Sigmoid colon (tissue), 4 donors: ENCODE measurements at regions not wholly inside any gene's neighbourhood (a gene's known extent, or its start where the extent isn't known, plus 50 kb on each side); places are given as distances from the start of the nearest gene placed in this dataset.

ENCODE experiments used
- CTCF ChIP-seq, 4 experiments: fragments of 450-650 bp in 3 of 4; fragments of 200-600 bp in 1 of 4; IDR thresholded peaks; one replicate each; pipeline ENCODE4 v1.5.1; 2016 to 2019; ENCODE audit warnings: antibody characterized with exemption in 4 of 4, mild to moderate bottlenecking in 3 of 4, moderate library complexity in 2 of 4
- POLR2A ChIP-seq, 2 donors: fragments of 450-650 bp; IDR thresholded peaks; one replicate each; pipeline ENCODE4 v1.6.1; 2016; ENCODE audit warnings: antibody characterized with exemption in 2 of 2, mild to moderate bottlenecking in 2 of 2, moderate library complexity in 2 of 2
- POLR2AphosphoS5 ChIP-seq, 4 donors: sonication (generic); formaldehyde crosslinking; IDR thresholded peaks; one replicate each; pipeline ENCODE4 v1.6.1; 2017; ENCODE audit warnings: antibody characterized with exemption in 4 of 4

DNA sequence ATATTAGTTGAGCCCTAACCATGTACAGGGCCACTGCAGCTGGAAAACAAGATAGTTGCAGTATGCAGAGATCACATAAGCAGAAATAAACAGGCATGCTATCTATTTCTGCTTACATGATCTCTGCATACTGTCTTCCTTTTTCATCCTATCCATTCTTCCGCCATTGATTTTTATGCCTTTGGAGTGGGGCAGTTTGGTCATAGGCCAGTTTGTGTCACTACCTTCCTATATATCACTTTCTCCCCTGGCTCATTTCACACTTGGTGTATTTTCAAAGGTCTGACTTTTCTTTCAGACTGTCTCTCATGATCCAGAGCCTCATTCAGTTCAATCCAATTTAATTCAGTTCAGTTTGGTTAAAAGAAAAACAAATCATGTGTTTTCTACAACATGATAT, 829.6 kb downstream of the KCNA4 start:
- TF ChIP-seq CTCF (IDR thresholded peaks at IDR 0.05) (no peak), POLR2A (IDR thresholded peaks at IDR 0.05) (no peak), POLR2AphosphoS5 (IDR thresholded peaks at IDR 0.05) (no peak)
